ENCODE measurements at regions not wholly inside any gene's neighbourhood (a gene's known extent, or its start where the extent isn't known, plus 50 kb on each side); places are given as distances from the start of the nearest gene placed in this dataset.

DNA sequence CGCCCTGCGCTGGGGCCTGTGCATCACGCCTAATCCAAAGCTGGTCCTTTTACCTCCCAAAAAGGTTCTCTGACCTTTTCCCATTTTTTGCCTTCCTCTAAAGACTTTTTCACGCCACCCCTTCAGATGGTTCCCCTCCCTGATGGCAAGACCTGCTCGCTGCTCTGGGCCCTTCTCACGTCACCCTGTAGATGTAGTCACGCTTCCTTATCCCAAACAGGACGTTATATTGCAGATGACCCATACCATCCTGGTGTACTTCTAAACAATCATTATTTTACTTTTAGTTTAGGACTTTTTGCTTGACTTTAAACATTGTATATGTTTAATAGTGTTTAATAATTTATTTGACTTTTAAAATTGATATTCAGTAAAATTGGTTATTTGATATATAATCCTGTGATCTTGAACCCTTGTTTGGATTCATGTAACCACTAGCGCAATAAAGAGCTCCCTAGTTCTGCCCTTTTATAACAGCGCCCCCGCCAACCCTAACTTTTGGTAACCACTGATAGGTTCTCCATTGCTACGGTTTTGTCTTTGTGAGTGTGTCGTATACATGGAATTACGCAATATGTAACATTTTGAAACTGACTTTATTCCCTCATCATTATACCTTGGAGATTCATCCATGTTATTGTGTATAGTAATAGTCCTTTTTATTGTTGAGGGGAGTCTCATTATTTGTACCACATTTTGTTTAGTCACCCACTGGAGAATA is 159.0 kb upstream of the CHRNA7 start:
- no peak for DNase-seq (ENCODE audit: low read depth)

DNA sequence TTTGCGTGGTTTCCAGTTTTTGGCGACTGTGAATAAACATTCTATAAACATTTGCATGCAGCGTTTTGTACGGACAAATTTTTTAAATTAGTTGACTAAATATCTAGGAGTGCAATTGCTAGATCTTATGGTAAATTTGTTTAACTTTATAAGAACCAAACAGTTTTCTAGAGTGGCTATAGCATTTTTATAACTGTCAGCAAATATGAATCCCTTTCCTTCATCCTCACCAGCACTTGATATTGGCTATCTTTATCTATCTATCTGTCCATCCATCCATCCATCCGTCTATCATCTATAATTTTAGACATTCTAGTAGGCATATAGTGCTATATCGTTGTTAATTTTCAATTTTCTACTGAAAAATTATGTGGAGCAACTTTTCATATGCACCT is 158.4 kb upstream of the CHRNA7 start:
- DNase-seq (ENCODE audit: low read depth), result no peak

DNA sequence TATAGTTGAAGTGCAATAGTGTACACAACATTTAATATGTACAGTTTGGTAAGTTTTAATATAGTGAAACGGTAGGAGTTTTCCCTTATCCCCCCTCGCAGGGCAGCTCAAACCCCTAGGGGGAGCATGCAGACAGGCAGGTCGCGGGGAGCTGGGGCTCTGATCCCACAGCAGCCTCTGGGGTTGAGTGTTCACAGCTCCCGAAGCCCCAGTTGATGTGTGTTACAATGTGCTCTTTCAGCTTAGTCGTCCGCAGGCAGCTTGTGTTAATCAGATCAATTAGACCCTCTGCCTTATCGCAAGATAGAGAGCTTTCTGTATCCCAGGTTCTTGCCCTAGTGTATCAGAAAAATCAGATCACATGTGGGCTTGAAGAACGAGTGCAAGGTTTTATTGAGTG is 143.1 kb upstream of the CHRNA7 start:
- DNase-seq (ENCODE audit: low read depth), result no peak

DNA sequence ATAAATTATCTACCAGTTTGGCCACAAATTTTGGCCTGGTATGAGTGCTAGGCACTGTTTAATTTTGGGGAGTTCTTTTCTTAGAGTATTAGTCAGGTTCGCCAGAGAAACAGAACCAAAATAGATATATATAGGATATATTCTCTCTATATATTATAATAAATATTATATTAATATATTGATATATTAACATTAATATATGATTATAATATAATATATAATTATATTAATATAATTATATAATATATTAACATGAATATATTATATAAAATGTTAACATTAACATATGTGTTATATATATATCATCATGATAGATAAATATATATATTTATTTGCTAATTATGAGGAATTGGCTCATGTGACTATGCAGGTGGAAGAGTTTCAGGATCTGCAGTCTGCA is 137.8 kb upstream of the CHRNA7 start:
- DNase-seq (ENCODE audit: low read depth), result no peak

DNA sequence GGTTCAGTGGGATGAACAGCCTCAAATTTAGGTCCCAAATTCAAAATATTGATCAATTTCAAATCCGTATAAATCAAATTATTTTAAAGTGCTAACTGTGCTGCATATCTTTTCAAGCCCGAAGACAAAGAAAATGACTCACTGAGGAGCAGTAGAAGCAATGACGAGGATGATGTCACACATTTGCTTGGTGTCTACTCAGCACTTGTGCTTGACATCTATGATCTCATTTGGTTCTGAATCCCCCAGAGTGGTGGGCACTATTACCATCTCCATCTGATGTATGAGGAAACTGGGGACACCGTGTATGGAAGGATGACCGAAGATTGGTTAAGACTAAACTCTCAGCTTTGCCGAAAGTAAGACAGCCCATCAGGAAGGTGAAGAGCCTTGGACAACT is 136.5 kb upstream of the CHRNA7 start:
- DNase-seq (ENCODE audit: low read depth), result no peak

DNA sequence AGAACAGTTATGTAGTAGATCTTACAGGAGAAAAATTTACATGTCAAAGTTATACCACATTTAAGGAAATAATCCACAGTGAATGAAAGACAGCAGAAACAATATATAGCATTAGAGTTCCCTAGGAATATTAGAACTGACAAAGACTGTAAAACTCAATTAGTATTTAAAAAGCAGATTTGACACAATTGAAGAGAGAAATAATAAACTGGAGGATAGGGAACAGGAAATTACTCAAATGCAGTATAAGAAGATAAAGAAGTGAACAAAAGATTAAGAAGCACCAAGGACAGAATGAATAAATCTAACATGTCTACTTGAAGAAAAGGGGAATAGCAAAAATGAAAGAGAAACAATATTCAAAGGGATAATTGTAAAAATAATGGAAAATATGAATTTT is 132.6 kb upstream of the CHRNA7 start:
- no peak for DNase-seq (ENCODE audit: low read depth)

DNA sequence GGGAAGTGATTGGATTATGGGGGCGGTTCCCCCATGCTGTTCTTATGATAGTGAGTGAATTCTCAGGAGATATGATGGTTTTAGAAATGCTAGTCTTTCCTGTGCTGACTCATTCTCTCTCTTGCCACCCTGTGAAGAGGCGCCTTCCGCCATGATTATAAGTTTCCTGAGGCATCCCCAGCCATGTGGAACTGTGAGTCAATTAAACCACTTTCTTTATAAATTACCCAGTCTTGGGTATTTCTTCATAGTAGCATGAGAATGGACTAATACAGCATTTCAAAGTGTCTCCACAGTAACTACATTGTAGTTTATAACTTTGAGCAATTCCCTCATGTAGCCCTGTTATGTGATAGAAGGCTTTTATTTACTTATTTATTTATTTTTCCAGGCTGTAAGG is 128.8 kb upstream of the CHRNA7 start:
- DNase-seq (ENCODE audit: low read depth), result no peak

DNA sequence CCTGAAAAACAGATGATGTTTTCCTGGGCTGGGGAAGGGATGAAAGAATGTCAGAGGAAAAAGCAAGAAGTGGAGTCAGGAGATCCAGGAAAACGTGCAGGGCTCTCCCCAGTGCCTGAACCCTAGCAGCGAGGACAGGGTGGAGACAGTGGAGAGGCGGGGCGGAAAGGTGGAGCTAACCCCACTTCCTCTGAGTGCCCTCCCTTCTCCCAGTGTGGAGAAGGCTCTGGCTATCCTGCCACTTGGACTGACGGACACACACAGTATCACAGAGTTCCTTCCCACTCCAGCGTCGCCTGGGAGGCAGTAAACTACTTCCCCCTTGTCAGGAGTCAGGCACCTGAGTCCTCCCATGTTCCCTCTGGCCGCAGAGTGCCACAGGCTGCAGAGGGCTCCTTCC is 125.3 kb upstream of the CHRNA7 start:
- DNase-seq (ENCODE audit: low read depth), result no peak

DNA sequence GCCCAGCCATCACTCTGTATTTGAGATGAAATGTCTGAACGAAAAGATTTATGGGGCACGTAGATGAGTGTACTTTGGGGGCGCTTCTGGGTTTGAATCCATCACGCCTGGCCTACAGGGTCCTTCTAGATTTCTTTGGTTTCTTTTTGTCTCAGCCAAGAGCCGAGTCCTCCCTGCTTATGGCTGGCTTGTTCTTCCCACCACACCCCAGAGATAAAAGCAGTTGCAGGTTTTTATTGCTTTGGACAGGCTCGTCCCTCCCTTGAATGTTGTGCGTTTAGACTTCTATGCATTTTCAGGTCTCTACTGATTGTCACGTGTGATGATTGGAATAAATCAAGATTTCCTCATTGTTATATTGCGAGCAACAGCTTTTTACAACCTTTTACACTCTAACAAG is 104.8 kb upstream of the CHRNA7 start:
- no peak for DNase-seq (ENCODE audit: low read depth)

DNA sequence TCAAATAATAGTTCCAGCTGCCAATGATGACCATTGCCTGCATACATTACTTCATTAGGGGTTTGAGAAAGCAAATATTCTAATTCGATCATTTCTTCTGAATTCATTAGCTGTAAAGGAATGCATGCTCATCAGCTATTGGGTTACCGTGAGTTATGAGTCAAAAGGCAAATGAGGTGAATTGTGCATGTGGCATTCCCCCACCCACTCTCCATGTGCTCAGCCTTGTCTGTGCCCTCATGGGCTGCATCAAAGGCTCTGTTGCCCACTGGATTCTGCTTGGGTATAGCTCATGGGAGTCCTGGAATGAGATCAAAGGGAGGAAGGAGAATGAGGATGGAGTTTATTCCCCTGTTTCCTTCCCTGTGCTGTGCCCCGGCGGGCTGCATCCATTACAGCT is 99.3 kb upstream of the CHRNA7 start:
- no peak for DNase-seq (ENCODE audit: low read depth)

DNA sequence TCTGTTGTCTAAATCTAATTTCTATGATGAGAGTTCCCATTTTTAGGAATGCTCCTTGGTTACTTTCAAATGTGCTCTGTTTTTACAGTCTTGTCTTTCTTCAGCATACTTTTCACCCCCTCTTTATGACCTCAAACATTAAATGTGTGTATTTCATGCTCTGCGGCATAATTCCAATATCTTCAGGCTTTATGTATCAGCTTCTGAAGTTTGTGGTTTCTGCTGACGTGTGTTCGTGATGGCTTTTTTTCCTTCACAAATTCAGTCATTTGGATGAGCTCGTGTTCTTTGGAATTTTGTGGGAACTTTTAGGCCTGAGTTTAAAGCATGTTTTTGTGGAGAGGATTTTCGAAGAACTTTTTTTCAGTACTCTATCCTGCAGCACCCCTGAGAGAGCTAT is 97.7 kb upstream of the CHRNA7 start:
- DNase-seq (ENCODE audit: low read depth), result no peak

DNA sequence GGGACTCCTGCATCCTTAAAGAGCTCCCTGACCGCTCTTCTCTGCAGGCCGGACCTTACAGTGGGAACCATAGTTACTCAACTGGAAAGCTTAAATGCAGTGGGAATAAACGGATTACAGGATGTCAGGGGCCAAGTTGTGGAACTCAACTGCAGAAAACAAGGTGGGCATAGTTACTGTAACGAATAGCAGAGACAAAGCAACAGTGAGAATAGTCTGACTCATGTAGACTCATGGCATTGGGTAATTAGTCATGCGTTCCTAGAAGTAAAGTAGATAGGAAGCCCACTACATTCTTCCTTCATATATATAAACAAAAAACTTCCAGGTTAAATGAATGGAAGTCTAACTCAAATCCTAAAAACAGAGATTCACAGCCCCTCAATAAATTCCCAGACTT is 95.5 kb upstream of the CHRNA7 start:
- DNase-seq (ENCODE audit: low read depth), result no peak

DNA sequence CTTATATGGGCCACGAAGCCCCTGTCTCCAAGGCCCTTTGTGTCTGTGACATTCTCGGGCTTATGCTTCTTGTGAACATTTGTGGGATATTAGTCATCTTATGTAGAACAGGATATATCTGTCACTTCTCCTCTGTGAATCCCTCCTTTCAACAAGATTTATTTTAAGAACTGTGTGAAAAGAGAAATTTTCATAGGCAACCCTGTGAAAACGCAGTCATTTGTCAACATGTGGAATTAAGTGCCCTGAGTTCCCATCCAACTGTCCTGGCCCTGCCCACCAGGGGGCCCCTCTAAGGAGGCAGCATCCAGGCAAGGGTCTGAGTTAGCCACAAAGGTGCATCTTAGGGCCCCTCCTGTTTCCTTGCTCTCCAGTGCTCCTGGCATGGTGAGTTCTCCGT is 76.8 kb upstream of the CHRNA7 start:
- DNase-seq (ENCODE audit: low read depth), result no peak

DNA sequence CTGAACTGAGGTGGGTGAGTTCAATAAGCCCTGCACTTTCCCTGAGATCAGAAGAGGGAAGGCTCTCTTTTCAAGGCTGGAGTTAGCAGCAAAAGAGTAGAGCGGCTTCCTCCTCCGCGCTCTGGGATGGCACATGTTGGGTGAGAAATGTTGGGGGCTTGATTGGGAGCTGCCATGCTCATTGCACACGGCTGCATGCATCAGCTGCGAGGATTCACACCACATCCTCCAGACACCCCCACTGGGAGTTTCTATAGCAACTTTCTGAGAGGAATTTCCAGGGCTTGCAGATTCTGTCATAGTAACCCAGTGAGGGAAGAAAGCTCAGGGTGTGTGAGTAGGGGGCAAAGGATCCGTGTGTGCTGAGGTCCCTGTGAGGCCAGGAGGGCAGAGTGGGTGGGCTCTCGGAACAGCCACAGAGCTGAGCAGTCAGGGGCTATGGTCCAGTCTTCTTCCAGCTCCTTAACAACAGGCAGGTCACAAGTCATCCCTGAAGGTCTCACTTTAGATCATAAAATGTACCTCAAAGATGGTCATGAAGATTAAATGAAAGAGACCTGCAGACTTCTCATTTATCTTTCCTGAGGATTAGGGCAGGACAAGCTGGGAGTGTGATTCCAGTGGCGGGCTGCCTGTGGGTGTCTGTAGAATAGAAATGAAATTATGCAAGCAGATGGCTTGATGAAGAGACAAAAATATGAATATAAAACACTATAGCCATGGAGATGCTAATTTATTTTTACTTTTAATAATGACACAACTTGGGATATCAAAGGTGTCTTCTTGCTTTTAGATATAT is 75.7 kb upstream of the CHRNA7 start:
- DNase-seq (ENCODE audit: low read depth), result no peak

DNA sequence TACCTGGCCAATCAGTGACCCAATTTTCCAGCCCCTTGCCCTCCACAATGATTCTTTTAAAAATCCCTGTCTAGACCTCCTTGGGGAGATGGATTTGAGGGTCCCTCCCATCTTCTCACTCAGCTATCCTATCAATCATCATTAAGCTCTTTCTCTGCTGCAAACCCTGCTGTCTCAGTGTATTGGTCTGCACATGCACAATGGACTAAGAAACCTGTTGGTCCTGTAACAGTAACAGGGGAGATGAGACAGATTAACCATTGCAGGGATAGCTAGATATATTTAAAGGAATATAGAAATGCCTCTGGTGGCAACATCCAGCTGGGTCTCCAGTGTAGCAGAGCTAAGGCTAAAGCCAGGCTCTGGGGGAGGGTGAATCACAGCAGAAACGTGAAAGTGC is 74.6 kb upstream of the CHRNA7 start:
- no peak for DNase-seq (ENCODE audit: low read depth)

DNA sequence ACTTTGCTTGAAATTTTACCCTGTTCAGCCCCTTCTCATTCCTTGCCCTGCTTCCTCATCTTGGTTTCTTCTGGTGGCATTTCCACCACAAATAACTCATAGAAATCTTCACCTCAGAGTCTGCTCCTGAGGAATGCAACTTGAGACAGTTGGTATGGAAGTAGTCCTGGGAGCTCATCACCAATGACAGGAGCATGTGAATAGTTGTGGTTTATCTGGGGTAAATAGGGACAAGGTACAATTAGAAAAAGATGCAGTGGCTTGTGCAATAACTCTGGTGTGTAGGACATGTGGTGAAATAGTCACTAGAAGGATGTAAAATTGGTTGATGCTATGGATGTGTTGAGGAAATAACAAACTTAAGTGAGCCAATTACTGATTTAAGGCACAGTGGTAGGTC is 72.7 kb upstream of the CHRNA7 start:
- DNase-seq (ENCODE audit: low read depth), result no peak

DNA sequence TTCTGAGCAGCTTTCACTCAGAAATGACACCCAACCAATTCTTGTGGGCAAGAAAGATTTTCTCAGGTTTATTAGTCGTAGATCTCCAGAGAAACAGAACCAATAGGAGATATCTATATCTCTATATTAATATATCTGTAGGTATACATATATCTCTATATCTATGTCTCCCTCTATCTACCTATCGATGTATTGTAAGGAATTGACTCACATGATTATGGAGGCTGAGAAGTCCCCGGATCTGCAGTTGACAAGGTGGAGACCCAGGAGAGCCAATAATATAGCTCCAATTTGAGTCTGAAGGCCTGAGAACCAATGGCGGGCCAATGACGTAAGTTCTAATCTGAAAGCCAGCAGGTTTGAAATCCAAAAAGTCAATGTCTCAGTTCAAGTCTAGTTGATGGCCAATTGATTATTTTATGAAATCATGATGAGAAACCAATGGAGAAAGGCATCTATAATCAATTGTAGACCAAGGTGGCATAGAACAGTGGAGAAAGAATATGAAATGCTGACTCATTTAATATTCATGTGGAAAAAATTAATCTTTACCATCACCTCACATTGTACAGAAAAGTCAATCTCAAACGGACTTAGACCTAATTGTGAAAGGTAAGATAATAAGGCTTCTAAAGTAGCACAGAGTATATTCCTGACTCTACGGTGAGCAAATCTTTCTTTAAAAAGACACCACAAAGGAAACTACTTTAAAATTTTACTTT is 65.6 kb upstream of the CHRNA7 start:
- DNase-seq (ENCODE audit: low read depth), result no peak

DNA sequence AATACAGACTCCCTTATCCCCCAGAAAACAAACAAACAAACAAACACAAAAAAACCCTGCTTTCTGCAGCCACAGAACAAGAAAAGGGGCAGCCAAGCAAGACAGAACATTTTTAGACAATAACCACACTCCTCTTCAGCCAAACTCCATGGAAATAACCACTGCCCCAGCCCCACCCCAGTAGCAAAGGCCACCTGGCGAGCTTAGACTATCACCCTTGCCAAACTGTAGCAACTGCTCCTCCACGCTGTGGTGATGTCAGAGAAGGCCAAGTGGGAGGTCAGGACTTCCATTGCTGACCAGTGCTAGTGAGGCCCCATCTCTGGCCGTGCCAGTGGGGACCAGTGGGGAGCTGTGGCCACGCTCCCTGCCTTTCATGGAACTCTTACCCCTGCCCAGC is 60.3 kb upstream of the CHRNA7 start:
- no peak for DNase-seq (ENCODE audit: low read depth)

DNA sequence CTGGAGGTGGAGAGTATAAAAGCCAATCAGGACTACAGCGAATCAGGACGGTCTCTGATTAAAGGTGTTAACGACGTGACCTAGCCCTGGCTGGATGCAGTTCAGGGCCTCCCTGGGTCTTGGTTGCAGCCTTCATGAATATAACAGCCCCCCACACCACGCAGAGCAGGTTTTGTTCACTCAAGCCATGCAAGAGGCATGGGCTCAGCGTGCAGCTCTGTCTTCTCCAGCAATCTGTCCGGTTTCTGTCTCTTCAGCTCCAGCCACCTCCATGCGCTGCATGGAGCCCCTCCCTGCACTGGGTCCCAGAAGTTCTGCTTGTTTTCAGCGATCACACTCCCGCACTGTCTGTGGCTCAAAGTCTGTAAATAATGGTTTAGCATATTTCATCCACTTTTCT is 57.1 kb upstream of the CHRNA7 start:
- DNase-seq (ENCODE audit: low read depth), result no peak

DNA sequence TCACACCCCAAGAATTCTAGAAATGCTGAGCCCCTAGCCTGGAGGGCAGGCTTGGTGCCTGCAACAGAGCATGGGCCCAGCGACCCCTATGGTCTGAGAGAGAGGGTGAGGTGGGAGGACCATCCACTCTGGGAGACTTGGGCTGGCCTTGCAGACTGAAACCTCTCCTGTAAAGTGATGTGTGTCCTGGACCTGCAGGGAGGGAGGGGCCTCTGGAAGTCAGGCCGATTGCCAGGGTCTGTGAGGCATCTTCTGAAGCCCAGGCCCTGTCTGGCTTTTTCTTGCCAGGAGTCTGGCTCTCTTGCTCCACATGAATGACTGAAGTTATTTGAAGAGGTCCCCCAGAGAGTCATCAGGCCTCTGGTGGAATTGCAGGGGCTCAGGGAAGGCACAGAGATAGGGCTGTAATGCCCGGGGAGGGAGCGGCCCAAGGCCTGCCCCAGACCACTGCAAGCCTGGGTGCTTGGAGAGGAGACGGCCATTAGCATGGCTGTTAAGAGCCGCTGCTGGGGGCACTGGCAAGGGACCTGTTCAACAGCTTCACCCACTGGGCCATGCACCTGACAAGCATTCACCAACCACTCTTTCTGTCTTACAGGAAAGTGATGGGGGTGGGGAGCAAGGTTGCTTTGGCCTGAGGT is 56.0 kb upstream of the CHRNA7 start:
- no peak for DNase-seq (ENCODE audit: low read depth)

DNA sequence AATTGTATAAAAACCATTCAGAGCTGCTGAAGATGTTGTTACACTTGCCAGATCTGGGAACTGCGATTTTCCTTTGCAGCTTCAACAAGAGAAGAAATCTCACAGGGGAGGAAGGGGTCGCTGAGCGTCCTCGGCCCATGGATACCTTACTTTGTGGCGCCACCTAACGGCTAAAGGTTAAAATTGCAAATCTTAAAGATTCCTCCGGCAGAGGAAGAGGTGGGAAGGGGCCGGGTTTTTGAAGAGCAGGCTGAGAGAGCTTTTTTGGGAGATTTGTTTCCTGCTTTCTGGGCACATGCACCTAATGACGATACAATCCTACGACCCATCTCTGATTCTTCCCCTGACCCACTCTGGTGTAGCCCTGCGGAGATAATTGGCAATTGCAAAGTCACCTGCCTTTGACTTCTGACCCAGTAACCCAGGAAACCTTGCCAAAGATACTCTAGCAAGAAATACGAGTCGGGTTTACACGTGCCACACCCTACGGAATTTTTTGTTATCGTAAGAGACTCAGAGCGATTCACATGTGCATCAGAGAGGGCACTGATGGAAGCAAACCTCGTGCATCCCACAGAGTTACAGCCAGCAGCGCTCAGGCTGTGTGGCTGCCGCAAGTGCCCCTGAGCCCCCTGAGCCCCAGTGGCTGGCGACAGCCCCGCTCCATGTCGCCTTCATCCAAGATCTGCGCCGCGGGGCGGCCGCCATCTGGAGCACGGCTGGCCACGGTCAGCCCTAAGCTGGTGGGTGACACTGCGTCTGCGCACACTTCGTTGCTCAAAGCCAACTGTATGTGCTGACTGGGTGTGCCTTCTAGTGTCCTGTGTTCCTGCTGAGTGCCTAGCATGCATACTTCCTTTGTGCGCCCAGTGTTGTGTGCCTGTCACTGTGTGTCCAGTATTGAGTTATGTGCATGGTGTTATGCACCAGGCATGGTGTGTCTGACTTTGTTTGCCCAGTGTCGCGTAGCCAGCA is 55.2 kb upstream of the CHRNA7 start:
- peak; percentile 1 for DNase-seq (ENCODE audit: low read depth)

DNA sequence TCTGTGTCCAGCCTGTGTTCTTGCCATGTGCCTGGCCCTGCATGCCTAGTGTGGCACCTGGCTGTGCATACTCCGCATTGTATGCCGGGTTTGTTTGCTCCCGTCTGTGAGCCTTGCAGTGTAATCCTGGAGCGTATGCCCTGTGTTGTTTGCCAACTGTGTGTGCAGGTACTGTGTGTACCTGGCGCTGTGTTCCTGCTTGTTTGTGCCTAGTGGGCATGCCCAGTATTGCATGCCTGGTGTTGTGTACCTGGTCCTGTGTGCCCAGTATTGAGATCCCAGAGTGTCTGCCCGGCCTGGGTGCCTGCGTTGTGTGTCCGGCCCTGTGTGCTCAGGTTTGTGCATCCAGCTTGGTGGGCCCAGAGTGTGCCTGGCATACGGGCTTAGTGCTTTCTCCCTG is 54.5 kb upstream of the CHRNA7 start:
- DNase-seq (ENCODE audit: low read depth), result no peak

Data from GM04504 (cell line).